Peyer's patch (tissue), 4 donors: ENCODE measurements at regions not wholly inside any gene's neighbourhood (a gene's known extent, or its start where the extent isn't known, plus 50 kb on each side); places are given as distances from the start of the nearest gene placed in this dataset.

Experiments
- CTCF ChIP-seq, 6 experiments: fragments of 450-650 bp in 4 of 6; fragments of 200-600 bp in 2 of 6; sonication (generic) in 1 of 6; IDR thresholded peaks; one replicate each; pipeline ENCODE4 v1.5.1; 2017 to 2019; ENCODE audit warnings: antibody characterized with exemption in 6 of 6, mild to moderate bottlenecking in 3 of 6, moderate library complexity in 1 of 6
- POLR2A ChIP-seq, 2 donors: fragments of 450-650 bp; IDR thresholded peaks; one replicate each; pipeline ENCODE4 v1.5.1; 2017; ENCODE audit warnings: antibody characterized with exemption in 2 of 2, mild to moderate bottlenecking in 2 of 2, moderate library complexity in 2 of 2

- TF ChIP-seq POLR2A (IDR thresholded peaks at IDR 0.05) (no peak), CTCF (IDR thresholded peaks at IDR 0.05) (no peak)
Measured at GRCh38 chr3:19652336-19652735, 281.7 kb downstream of the EFHB start.
